ENCODE measurements at regions not wholly inside any gene's neighbourhood (a gene's known extent, or its start where the extent isn't known, plus 50 kb on each side); places are given as distances from the start of the nearest gene placed in this dataset.
"Not testable (repeated sequence)": the region's sequence is repeated elsewhere in the genome, so short reads cannot be mapped to it uniquely, and the experiment has no call there.

- DNase-seq (ENCODE audit: low spot score); H3K4me3 ChIP-seq (ENCODE audit: low read depth in 1 of 3, low read length in 3 of 3); H3K9ac ChIP-seq (ENCODE audit: low read depth in 1 of 2, low read length in 2 of 2); H3K4me1 ChIP-seq (ENCODE audit: control insufficient read depth in 4 of 4, insufficient read depth in 4 of 4, low read length in 3 of 4); H3K27me3 ChIP-seq (ENCODE audit: control insufficient read depth in 4 of 4, insufficient read depth in 4 of 4, low read length in 3 of 4); H3K27ac ChIP-seq (ENCODE audit: low read depth in 1 of 2, low read length in 2 of 2); H3K36me3 ChIP-seq (ENCODE audit: control insufficient read depth in 4 of 4, insufficient read depth in 3 of 4, low read depth in 1 of 4, low read length in 3 of 4); H3K9me3 ChIP-seq (ENCODE audit: control insufficient read depth in 4 of 4, low read length in 3 of 4): not testable (repeated sequence)
- WGBS = 57% methylated on average over 4 of the region's 4 CpGs
Observed at GRCh38 chr7:76931441-76931840, 100.7 kb downstream of the SPDYE17 start.

- H3K27ac ChIP-seq (ENCODE audit: low read depth in 1 of 2, low read length in 2 of 2); H3K27me3 ChIP-seq (ENCODE audit: control insufficient read depth in 4 of 4, insufficient read depth in 4 of 4, low read length in 3 of 4); H3K4me3 ChIP-seq (ENCODE audit: low read depth in 1 of 3, low read length in 3 of 3); H3K9ac ChIP-seq (ENCODE audit: low read depth in 1 of 2, low read length in 2 of 2); DNase-seq (ENCODE audit: low spot score); H3K36me3 ChIP-seq (ENCODE audit: control insufficient read depth in 4 of 4, insufficient read depth in 3 of 4, low read depth in 1 of 4, low read length in 3 of 4); H3K4me1 ChIP-seq (ENCODE audit: control insufficient read depth in 4 of 4, insufficient read depth in 4 of 4, low read length in 3 of 4); H3K9me3 ChIP-seq (ENCODE audit: control insufficient read depth in 4 of 4, low read length in 3 of 4): not testable (repeated sequence)
- WGBS = 30% methylated on average over 5 of the region's 5 CpGs
- TF ChIP-seq RXRA (IDR thresholded peaks at IDR 0.05) = peak in 1 of 2 donors; percentile 29
- peak; percentile 11 to 14 for TF ChIP-seq HNF4A (conservative IDR thresholded peaks at IDR 0.05)
Observed at GRCh38 chr7:76930416-76930815, 101.7 kb downstream of the SPDYE17 start.

- not testable (repeated sequence) for DNase-seq (ENCODE audit: low spot score); H3K4me3 ChIP-seq (ENCODE audit: low read depth in 1 of 3, low read length in 3 of 3)
- 74% methylated on average over 4 of the region's 4 CpGs for WGBS
Observed at GRCh38 chr7:76928751-76929150, 103.4 kb downstream of the SPDYE17 start.

GRCh38 chr7:76927741-76928393, 104.3 kb downstream of the SPDYE17 start:
- H3K9ac ChIP-seq (ENCODE audit: low read depth in 1 of 2, low read length in 2 of 2); H3K36me3 ChIP-seq (ENCODE audit: control insufficient read depth in 4 of 4, insufficient read depth in 3 of 4, low read depth in 1 of 4, low read length in 3 of 4); DNase-seq (ENCODE audit: low spot score); H3K27me3 ChIP-seq (ENCODE audit: control insufficient read depth in 4 of 4, insufficient read depth in 4 of 4, low read length in 3 of 4); H3K9me3 ChIP-seq (ENCODE audit: control insufficient read depth in 4 of 4, low read length in 3 of 4); H3K4me3 ChIP-seq (ENCODE audit: low read depth in 1 of 3, low read length in 3 of 3); H3K27ac ChIP-seq (ENCODE audit: low read depth in 1 of 2, low read length in 2 of 2); H3K4me1 ChIP-seq (ENCODE audit: control insufficient read depth in 4 of 4, insufficient read depth in 4 of 4, low read length in 3 of 4): not testable (repeated sequence)
- 69% methylated on average over 3 of the region's 3 CpGs for WGBS

More at GRCh38 chr7:76928751-76929150, 103.4 kb downstream of the SPDYE17 start:
- not testable (repeated sequence) for H3K27ac ChIP-seq (ENCODE audit: low read depth in 1 of 2, low read length in 2 of 2); H3K9me3 ChIP-seq (ENCODE audit: control insufficient read depth in 4 of 4, low read length in 3 of 4); H3K4me1 ChIP-seq (ENCODE audit: control insufficient read depth in 4 of 4, insufficient read depth in 4 of 4, low read length in 3 of 4); H3K9ac ChIP-seq (ENCODE audit: low read depth in 1 of 2, low read length in 2 of 2); H3K36me3 ChIP-seq (ENCODE audit: control insufficient read depth in 4 of 4, insufficient read depth in 3 of 4, low read depth in 1 of 4, low read length in 3 of 4); H3K27me3 ChIP-seq (ENCODE audit: control insufficient read depth in 4 of 4, insufficient read depth in 4 of 4, low read length in 3 of 4)

- H3K9ac ChIP-seq (ENCODE audit: low read depth in 1 of 2, low read length in 2 of 2); H3K27ac ChIP-seq (ENCODE audit: low read depth in 1 of 2, low read length in 2 of 2); H3K27me3 ChIP-seq (ENCODE audit: control insufficient read depth in 4 of 4, insufficient read depth in 4 of 4, low read length in 3 of 4); H3K4me1 ChIP-seq (ENCODE audit: control insufficient read depth in 4 of 4, insufficient read depth in 4 of 4, low read length in 3 of 4); DNase-seq (ENCODE audit: low spot score); H3K4me3 ChIP-seq (ENCODE audit: low read depth in 1 of 3, low read length in 3 of 3); H3K9me3 ChIP-seq (ENCODE audit: control insufficient read depth in 4 of 4, low read length in 3 of 4); H3K36me3 ChIP-seq (ENCODE audit: control insufficient read depth in 4 of 4, insufficient read depth in 3 of 4, low read depth in 1 of 4, low read length in 3 of 4): not testable (repeated sequence)
Observed at GRCh38 chr7:76926416-76926815, 105.7 kb downstream of the SPDYE17 start.

- WGBS = 68% methylated on average over 4 of the region's 4 CpGs
- not testable (repeated sequence) for H3K4me3 ChIP-seq (ENCODE audit: low read depth in 1 of 3, low read length in 3 of 3)
Observed at GRCh38 chr7:76924756-76925155, 107.4 kb downstream of the SPDYE17 start.

GRCh38 chr7:76918619-76919018, 113.5 kb downstream of the SPDYE17 start:
- not testable (repeated sequence) for H3K9ac ChIP-seq (ENCODE audit: low read depth in 1 of 2, low read length in 2 of 2); H3K9me3 ChIP-seq (ENCODE audit: control insufficient read depth in 4 of 4, low read length in 3 of 4); H3K27me3 ChIP-seq (ENCODE audit: control insufficient read depth in 4 of 4, insufficient read depth in 4 of 4, low read length in 3 of 4); H3K4me3 ChIP-seq (ENCODE audit: low read depth in 1 of 3, low read length in 3 of 3); DNase-seq (ENCODE audit: low spot score); H3K4me1 ChIP-seq (ENCODE audit: control insufficient read depth in 4 of 4, insufficient read depth in 4 of 4, low read length in 3 of 4); H3K27ac ChIP-seq (ENCODE audit: low read depth in 1 of 2, low read length in 2 of 2); H3K36me3 ChIP-seq (ENCODE audit: control insufficient read depth in 4 of 4, insufficient read depth in 3 of 4, low read depth in 1 of 4, low read length in 3 of 4)
- WGBS = 61% methylated on average over 2 of the region's 2 CpGs

More at GRCh38 chr7:76924756-76925155, 107.4 kb downstream of the SPDYE17 start:
- DNase-seq (ENCODE audit: low spot score); H3K27me3 ChIP-seq (ENCODE audit: control insufficient read depth in 4 of 4, insufficient read depth in 4 of 4, low read length in 3 of 4); H3K36me3 ChIP-seq (ENCODE audit: control insufficient read depth in 4 of 4, insufficient read depth in 3 of 4, low read depth in 1 of 4, low read length in 3 of 4); H3K9ac ChIP-seq (ENCODE audit: low read depth in 1 of 2, low read length in 2 of 2); H3K4me1 ChIP-seq (ENCODE audit: control insufficient read depth in 4 of 4, insufficient read depth in 4 of 4, low read length in 3 of 4); H3K27ac ChIP-seq (ENCODE audit: low read depth in 1 of 2, low read length in 2 of 2); H3K9me3 ChIP-seq (ENCODE audit: control insufficient read depth in 4 of 4, low read length in 3 of 4): not testable (repeated sequence)
- peak in 1 of 2 donors; percentile 25 for TF ChIP-seq RAD21 (IDR thresholded peaks at IDR 0.05)

GRCh38 chr7:76914361-76914760, 117.8 kb downstream of the SPDYE17 start:
- not testable (repeated sequence) for H3K9ac ChIP-seq (ENCODE audit: low read depth in 1 of 2, low read length in 2 of 2); H3K9me3 ChIP-seq (ENCODE audit: control insufficient read depth in 4 of 4, low read length in 3 of 4); H3K4me3 ChIP-seq (ENCODE audit: low read depth in 1 of 3, low read length in 3 of 3); H3K36me3 ChIP-seq (ENCODE audit: control insufficient read depth in 4 of 4, insufficient read depth in 3 of 4, low read depth in 1 of 4, low read length in 3 of 4); H3K4me1 ChIP-seq (ENCODE audit: control insufficient read depth in 4 of 4, insufficient read depth in 4 of 4, low read length in 3 of 4); H3K27ac ChIP-seq (ENCODE audit: low read depth in 1 of 2, low read length in 2 of 2); DNase-seq (ENCODE audit: low spot score); H3K27me3 ChIP-seq (ENCODE audit: control insufficient read depth in 4 of 4, insufficient read depth in 4 of 4, low read length in 3 of 4)
- 46% methylated on average over 1 of the region's 1 CpG for WGBS
